Keratinocyte (primary cell): ENCODE measurements at regions not wholly inside any gene's neighbourhood (a gene's known extent, or its start where the extent isn't known, plus 50 kb on each side); places are given as distances from the start of the nearest gene placed in this dataset.

Source experiments
- DNase-seq: peaks from one replicate; pipeline ENCODE4 v3.0.0-alpha.2; 2011; ENCODE audit warnings: low read depth, missing footprints, low spot score
- FAIRE-seq: peaks from 2 replicates; lab custom pipeline; 2011; peaks lifted over from hg19 to GRCh38; lab: Jason Lieb, UNC
- H2AFZ ChIP-seq: 2 replicates; pipeline ENCODE4 v1.6.0; 2012; ENCODE audit warnings: low read length, control low read depth, inconsistent platforms; ENCODE audit not compliant: control insufficient read depth
- H3K27ac ChIP-seq: 2 replicates; pipeline ENCODE4 v1.5.1; 2011; ENCODE audit warnings: low read length; ENCODE audit not compliant: control insufficient read depth, insufficient read depth
- H3K27me3 ChIP-seq: 3 replicates; pipeline ENCODE4 v1.6.0; 2011; ENCODE audit warnings: low read length; ENCODE audit not compliant: control insufficient read depth, insufficient read depth; ENCODE audit errors: extremely low read depth
- H3K36me3 ChIP-seq, 2 experiments: 2 replicates in 1 of 2; 3 replicates in 1 of 2; pipeline ENCODE4 v1.5.1; 2011; ENCODE audit warnings: low read length in 2 of 2, mild to moderate bottlenecking in 1 of 2; ENCODE audit not compliant: control insufficient read depth in 2 of 2, insufficient read depth in 2 of 2; ENCODE audit errors: extremely low read depth in 1 of 2
- H3K4me1 ChIP-seq: 3 replicates; pipeline ENCODE4 v1.5.1; 2011; ENCODE audit warnings: low read length; ENCODE audit not compliant: control insufficient read depth, insufficient read depth; ENCODE audit errors: extremely low read depth
- H3K4me2 ChIP-seq: 3 replicates; pipeline ENCODE4 v1.6.0; 2011; ENCODE audit warnings: low read depth, low read length; ENCODE audit not compliant: control insufficient read depth, insufficient read depth; ENCODE audit errors: extremely low read depth
- H3K4me3 ChIP-seq, 3 experiments: fragments of 200-600 bp in 1 of 3; sonication (generic) in 1 of 3; 2 replicates in 2 of 3; 3 replicates in 1 of 3; pipeline ENCODE4 v1.5.1; 2011 to 2016; ENCODE audit warnings: low read length in 3 of 3, mild to moderate bottlenecking in 3 of 3, control low read depth in 2 of 3, inconsistent platforms in 1 of 3, low read depth in 1 of 3, mixed read lengths in 1 of 3, mixed run types in 1 of 3, moderate library complexity in 1 of 3; ENCODE audit not compliant: control insufficient read depth in 2 of 3, insufficient read depth in 2 of 3; ENCODE audit errors: extremely low read depth in 1 of 3
- H3K79me2 ChIP-seq: 2 replicates; pipeline ENCODE4 v1.6.0; 2012; ENCODE audit warnings: low read length; ENCODE audit not compliant: control insufficient read depth, insufficient read depth
- H3K9ac ChIP-seq: 3 replicates; pipeline ENCODE4 v1.6.0; 2011; ENCODE audit warnings: low read length; ENCODE audit not compliant: control insufficient read depth, insufficient read depth; ENCODE audit errors: extremely low read depth
- H3K9me1 ChIP-seq: 3 replicates; pipeline ENCODE4 v1.6.0; 2011; ENCODE audit warnings: low read length; ENCODE audit not compliant: control insufficient read depth, insufficient read depth; ENCODE audit errors: extremely low read depth
- H3K9me3 ChIP-seq: 2 replicates; pipeline ENCODE4 v1.5.1; 2012; ENCODE audit warnings: low read depth, low read length; ENCODE audit not compliant: control insufficient read depth
- H4K20me1 ChIP-seq: 3 replicates; pipeline ENCODE4 v1.6.0; 2011; ENCODE audit warnings: low read length; ENCODE audit not compliant: control insufficient read depth, insufficient read depth; ENCODE audit errors: extremely low read depth
- EZH2 ChIP-seq: IDR thresholded peaks from one replicate; pipeline ENCODE4 v1.6.1; 2012; ENCODE audit warnings: inconsistent platforms, mild to moderate bottlenecking, low read length, moderate library complexity
- dilution Hi-C: fragments of 300-500 bp; cut with MboI; formaldehyde crosslinking; loops from one replicate; pipeline ENCODE4 v1.7.0; 2020; ENCODE audit warnings: low sequenced_read_pairs; ENCODE audit not compliant: extremely low pct_ligation_motif_present
- small RNA-seq, 3 experiments: library from RNA; depleted of rRNA; stranded (forward); fragments of <200 nt; gene quantifications; one replicate each; pipeline ENCODE3, GENCODE V24; 2012; ENCODE audit warnings: low read depth in 3 of 3, low replicate concordance in 1 of 3; ENCODE audit not compliant: insufficient read length in 3 of 3
- TF ChIP-seq, protein P1 (sequence below), 3 experiments: IDR thresholded peaks in 1 of 3; conservative IDR thresholded peaks in 1 of 3; optimal IDR thresholded peaks in 1 of 3; 2 replicates in 2 of 3; 3 replicates in 1 of 3; pipeline versions ENCODE3 to v1.5.1; 2011; ENCODE audit warnings: low read length in 3 of 3, mild to moderate bottlenecking in 3 of 3, moderate library complexity in 2 of 3, control low read depth in 1 of 3, inconsistent platforms in 1 of 3; ENCODE audit not compliant: insufficient read depth in 2 of 3; ENCODE audit errors: extremely low read depth in 1 of 3

DNA sequence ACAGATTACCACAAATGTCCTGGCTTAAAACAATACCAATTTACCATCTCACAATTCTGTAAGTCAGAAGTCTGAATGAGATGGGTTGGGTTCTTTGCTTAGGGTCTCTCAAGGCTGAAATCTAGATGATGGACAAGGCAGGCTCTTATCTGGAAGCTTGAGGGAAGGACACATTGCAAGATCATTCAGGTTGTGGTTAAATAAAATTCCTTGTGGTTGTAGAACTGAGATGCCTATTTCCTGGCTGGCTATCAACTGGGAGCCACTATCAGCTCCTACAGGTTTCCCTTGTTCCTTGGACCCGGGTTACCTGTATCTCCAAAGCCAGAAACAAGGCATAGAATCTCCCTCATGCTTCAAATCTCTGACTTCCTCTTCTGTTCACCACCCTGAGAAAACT lies 148.4 kb downstream of the MDFIC start:
- no peaks in the 10 kb centered on the region for H3K27me3 ChIP-seq
- H2AFZ ChIP-seq = no peak overlapping the region
- H4K20me1 ChIP-seq = no peaks in the 10 kb centered on the region
- peak; percentile 41 for FAIRE-seq
- no peak overlapping the region for H3K4me3 ChIP-seq
- H3K9me3 ChIP-seq = no peaks in the 10 kb centered on the region
- no peaks in the 10 kb centered on the region for H3K9me1 ChIP-seq
- no peak overlapping the region for H3K9ac ChIP-seq
- H3K27ac ChIP-seq = no peak overlapping the region
- H3K4me2 ChIP-seq = no peak overlapping the region
- no peak for DNase-seq
- H3K36me3 ChIP-seq = no peaks in the 10 kb centered on the region
- TF ChIP-seq EZH2 = no peak
- TF ChIP-seq, protein P1, sequence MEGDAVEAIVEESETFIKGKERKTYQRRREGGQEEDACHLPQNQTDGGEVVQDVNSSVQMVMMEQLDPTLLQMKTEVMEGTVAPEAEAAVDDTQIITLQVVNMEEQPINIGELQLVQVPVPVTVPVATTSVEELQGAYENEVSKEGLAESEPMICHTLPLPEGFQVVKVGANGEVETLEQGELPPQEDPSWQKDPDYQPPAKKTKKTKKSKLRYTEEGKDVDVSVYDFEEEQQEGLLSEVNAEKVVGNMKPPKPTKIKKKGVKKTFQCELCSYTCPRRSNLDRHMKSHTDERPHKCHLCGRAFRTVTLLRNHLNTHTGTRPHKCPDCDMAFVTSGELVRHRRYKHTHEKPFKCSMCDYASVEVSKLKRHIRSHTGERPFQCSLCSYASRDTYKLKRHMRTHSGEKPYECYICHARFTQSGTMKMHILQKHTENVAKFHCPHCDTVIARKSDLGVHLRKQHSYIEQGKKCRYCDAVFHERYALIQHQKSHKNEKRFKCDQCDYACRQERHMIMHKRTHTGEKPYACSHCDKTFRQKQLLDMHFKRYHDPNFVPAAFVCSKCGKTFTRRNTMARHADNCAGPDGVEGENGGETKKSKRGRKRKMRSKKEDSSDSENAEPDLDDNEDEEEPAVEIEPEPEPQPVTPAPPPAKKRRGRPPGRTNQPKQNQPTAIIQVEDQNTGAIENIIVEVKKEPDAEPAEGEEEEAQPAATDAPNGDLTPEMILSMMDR (optimal IDR thresholded peaks at IDR 0.05 in 1 of 3, IDR thresholded peaks at IDR 0.05 in 1 of 3, conservative IDR thresholded peaks at IDR 0.05 in 1 of 3; ENCODE audit: extremely low read depth in 1 of 3, insufficient read depth in 2 of 3, low read length in 3 of 3) = no peak
- dilution Hi-C loops = no loop called here
- no peaks in the 10 kb centered on the region for H3K4me1 ChIP-seq
- H3K79me2 ChIP-seq = no peaks in the 10 kb centered on the region

Small RNAs in the stretch of these regions (small RNA-seq; reads per million reads assigned to genes)
- gene RF00019 (0 reads per million in 3 experiments), gene SNORA25B (0 to 0.13 (median 0) reads per million in 3 experiments)
